ENCODE measurements at regions not wholly inside any gene's neighbourhood (a gene's known extent, or its start where the extent isn't known, plus 50 kb on each side); places are given as distances from the start of the nearest gene placed in this dataset.

GRCh38 chr11:128316541-128317227, 270.7 kb downstream of the ETS1 start:
- TF ChIP-seq, protein P1, sequence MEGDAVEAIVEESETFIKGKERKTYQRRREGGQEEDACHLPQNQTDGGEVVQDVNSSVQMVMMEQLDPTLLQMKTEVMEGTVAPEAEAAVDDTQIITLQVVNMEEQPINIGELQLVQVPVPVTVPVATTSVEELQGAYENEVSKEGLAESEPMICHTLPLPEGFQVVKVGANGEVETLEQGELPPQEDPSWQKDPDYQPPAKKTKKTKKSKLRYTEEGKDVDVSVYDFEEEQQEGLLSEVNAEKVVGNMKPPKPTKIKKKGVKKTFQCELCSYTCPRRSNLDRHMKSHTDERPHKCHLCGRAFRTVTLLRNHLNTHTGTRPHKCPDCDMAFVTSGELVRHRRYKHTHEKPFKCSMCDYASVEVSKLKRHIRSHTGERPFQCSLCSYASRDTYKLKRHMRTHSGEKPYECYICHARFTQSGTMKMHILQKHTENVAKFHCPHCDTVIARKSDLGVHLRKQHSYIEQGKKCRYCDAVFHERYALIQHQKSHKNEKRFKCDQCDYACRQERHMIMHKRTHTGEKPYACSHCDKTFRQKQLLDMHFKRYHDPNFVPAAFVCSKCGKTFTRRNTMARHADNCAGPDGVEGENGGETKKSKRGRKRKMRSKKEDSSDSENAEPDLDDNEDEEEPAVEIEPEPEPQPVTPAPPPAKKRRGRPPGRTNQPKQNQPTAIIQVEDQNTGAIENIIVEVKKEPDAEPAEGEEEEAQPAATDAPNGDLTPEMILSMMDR (conservative IDR thresholded peaks at IDR 0.05 in 1 of 2, IDR thresholded peaks at IDR 0.05 in 1 of 2; ENCODE audit: extremely low read depth in 1 of 2, insufficient read depth in 1 of 2, low read depth in 1 of 2, low read length in 2 of 2): no peak
- TF ChIP-seq EZH2 (IDR thresholded peaks at IDR 0.05; ENCODE audit: borderline replicate concordance, low read length): no peak
